H9 (cell line): ENCODE measurements at regions not wholly inside any gene's neighbourhood (a gene's known extent, or its start where the extent isn't known, plus 50 kb on each side); places are given as distances from the start of the nearest gene placed in this dataset.

Experiments
- DNase-seq: peaks from one replicate; pipeline ENCODE4 v3.0.0-alpha.2; 2017
- H2AFZ ChIP-seq: one replicate; pipeline ENCODE4 v1.6.1; 2013; ENCODE audit warnings: mild to moderate bottlenecking, low read length, control low read depth, moderate library complexity
- H2AK5ac ChIP-seq: 2 replicates; pipeline ENCODE4 v1.6.1; 2013; ENCODE audit warnings: low read length, control low read depth, mixed read lengths; ENCODE audit not compliant: insufficient read length
- H2BK120ac ChIP-seq: one replicate; pipeline ENCODE4 v1.6.1; 2013; ENCODE audit warnings: low read depth, mild to moderate bottlenecking, low read length, control low read depth, inconsistent platforms; ENCODE audit not compliant: poor library complexity, severe bottlenecking
- H2BK12ac ChIP-seq: 2 replicates; pipeline ENCODE4 v1.6.1; 2013; ENCODE audit warnings: low read length, control low read depth, mixed read lengths, low read depth; ENCODE audit not compliant: insufficient read length
- H2BK15ac ChIP-seq: 2 replicates; pipeline ENCODE4 v1.6.1; 2013; ENCODE audit warnings: low read depth, low read length, control low read depth
- H2BK20ac ChIP-seq: one replicate; pipeline ENCODE4 v1.6.1; 2013; ENCODE audit warnings: low read depth, mild to moderate bottlenecking, low read length, control low read depth, inconsistent platforms; ENCODE audit not compliant: poor library complexity, severe bottlenecking
- H2BK5ac ChIP-seq: 2 replicates; pipeline ENCODE4 v1.6.1; 2013; ENCODE audit warnings: low read length, control low read depth, mixed read lengths; ENCODE audit not compliant: insufficient read length
- H3K14ac ChIP-seq: 2 replicates; pipeline ENCODE4 v1.6.1; 2013; ENCODE audit warnings: low read length, control low read depth; ENCODE audit not compliant: insufficient read depth
- H3K18ac ChIP-seq: 2 replicates; pipeline ENCODE4 v1.6.1; 2013; ENCODE audit warnings: low read depth, mild to moderate bottlenecking, mixed read lengths, low read length, control low read depth; ENCODE audit not compliant: insufficient read length
- H3K23ac ChIP-seq: 2 replicates; pipeline ENCODE4 v1.6.1; 2013; ENCODE audit warnings: low read length, control low read depth, mixed read lengths, low read depth; ENCODE audit not compliant: insufficient read length
- H3K23me2 ChIP-seq: 2 replicates; pipeline ENCODE4 v1.6.1; 2013; ENCODE audit warnings: low read depth, mild to moderate bottlenecking, mixed read lengths, low read length, control low read depth; ENCODE audit not compliant: insufficient read length, poor library complexity, severe bottlenecking
- H3K27ac ChIP-seq: 2 replicates; pipeline ENCODE4 v1.5.1; 2013; ENCODE audit warnings: low read length, control low read depth, mixed read lengths, low read depth; ENCODE audit not compliant: insufficient read length
- H3K27me3 ChIP-seq: 2 replicates; pipeline ENCODE4 v1.6.1; 2013; ENCODE audit warnings: low read length, control low read depth, inconsistent platforms; ENCODE audit not compliant: insufficient read depth
- H3K4ac ChIP-seq: 2 replicates; pipeline ENCODE4 v1.6.1; 2013; ENCODE audit warnings: low read depth, mild to moderate bottlenecking, control low read depth, inconsistent platforms, low read length, moderate library complexity
- H3K4me1 ChIP-seq: 2 replicates; pipeline ENCODE4 v1.6.1; 2013; ENCODE audit warnings: low read length, control low read depth, inconsistent platforms; ENCODE audit not compliant: insufficient read depth
- H3K4me2 ChIP-seq: 2 replicates; pipeline ENCODE4 v1.6.1; 2013; ENCODE audit warnings: low read length, control low read depth, mixed read lengths; ENCODE audit not compliant: insufficient read length, insufficient read depth
- H3K56ac ChIP-seq: 2 replicates; pipeline ENCODE4 v1.6.1; 2013; ENCODE audit warnings: low read depth, mild to moderate bottlenecking, mixed read lengths, low read length, control low read depth; ENCODE audit not compliant: insufficient read length
- H3K79me1 ChIP-seq: 2 replicates; pipeline ENCODE4 v1.6.1; 2013; ENCODE audit warnings: low read depth, mild to moderate bottlenecking, moderate library complexity, low read length, control low read depth, inconsistent platforms; ENCODE audit not compliant: insufficient read depth, poor library complexity, severe bottlenecking
- H3K79me2 ChIP-seq: 2 replicates; pipeline ENCODE4 v1.6.1; 2013; ENCODE audit warnings: low read length, control low read depth, inconsistent platforms; ENCODE audit not compliant: insufficient read depth
- H3K9ac ChIP-seq: 2 replicates; pipeline ENCODE4 v1.6.1; 2013; ENCODE audit warnings: low read length, control low read depth, mixed read lengths; ENCODE audit not compliant: insufficient read length; ENCODE audit errors: extremely low read depth
- H3K9me3 ChIP-seq: one replicate; pipeline ENCODE4 v1.6.1; 2013; ENCODE audit warnings: low read depth, low read length, inconsistent platforms; ENCODE audit not compliant: control insufficient read depth
- H3T11ph ChIP-seq: one replicate; pipeline ENCODE4 v1.6.1; 2013; ENCODE audit warnings: mild to moderate bottlenecking, low read length, control low read depth, inconsistent platforms
- H4K20me1 ChIP-seq: one replicate; pipeline ENCODE4 v1.6.1; 2013; ENCODE audit not compliant: control insufficient read depth, insufficient read length, insufficient read depth
- H4K5ac ChIP-seq: 2 replicates; pipeline ENCODE4 v1.6.1; 2013; ENCODE audit warnings: low read depth, mild to moderate bottlenecking, mixed read lengths, low read length, control low read depth; ENCODE audit not compliant: insufficient read length
- H4K8ac ChIP-seq: replicated peaks from 2 replicates; pipeline ENCODE4 v1.6.1; 2013; ENCODE audit warnings: low read length, control low read depth, mixed read lengths, low read depth; ENCODE audit not compliant: insufficient read length
- H4K91ac ChIP-seq: 2 replicates; pipeline ENCODE4 v1.6.1; 2013; ENCODE audit warnings: low read depth, mild to moderate bottlenecking, moderate library complexity, mixed read lengths, low read length, control low read depth; ENCODE audit not compliant: insufficient read length
- H3K27ac Mint-ChIP-seq, 3 experiments: 2 replicates in 2 of 3; 3 replicates in 1 of 3; pipeline ENCODE4 v1.8.0; 2020 to 2021; ENCODE audit warnings: mixed read lengths in 3 of 3, mild to moderate bottlenecking in 1 of 3, moderate library complexity in 1 of 3
- H3K27me3 Mint-ChIP-seq: 2 replicates; pipeline ENCODE4 v1.8.0; 2021; ENCODE audit warnings: low read depth, mild to moderate bottlenecking, moderate library complexity, mixed read lengths
- H3K36me3 Mint-ChIP-seq, 3 experiments: 2 replicates in 2 of 3; 3 replicates in 1 of 3; pipeline ENCODE4 v1.8.0; 2020 to 2021; ENCODE audit warnings: low read depth in 3 of 3, mixed read lengths in 3 of 3; ENCODE audit not compliant: insufficient read depth in 1 of 3
- H3K4me1 Mint-ChIP-seq, 2 experiments: 2 replicates each; pipeline ENCODE4 v1.8.0; 2020; ENCODE audit warnings: mixed read lengths in 2 of 2
- H3K4me3 Mint-ChIP-seq, 2 experiments: 2 replicates in 1 of 2; 3 replicates in 1 of 2; pipeline ENCODE4 v1.8.0; 2020 to 2021; ENCODE audit warnings: mild to moderate bottlenecking in 2 of 2, mixed read lengths in 2 of 2, moderate library complexity in 1 of 2
- H3K9me3 Mint-ChIP-seq, 2 experiments: 2 replicates in 1 of 2; 3 replicates in 1 of 2; pipeline ENCODE4 v1.8.0; 2020; ENCODE audit warnings: mild to moderate bottlenecking in 2 of 2, mixed read lengths in 2 of 2, moderate library complexity in 1 of 2
- CTCF ChIP-seq: fragments of 200-600 bp; sonication (generic); conservative IDR thresholded peaks from 3 replicates; pipeline ENCODE4 v1.8.0; 2021; ENCODE audit warnings: antibody characterized with exemption, mild to moderate bottlenecking
- WGBS: extraction: QIAGEN DNeasy Blood & Tissue Kit; methylation state at CpG from one replicate; pipeline ENCODE4 v1.1.7; 2013; ENCODE audit warnings: missing lambda C conversion rate, low lambda C conversion rate, mixed read lengths; ENCODE audit not compliant: insufficient read length; ENCODE audit errors: extremely low coverage; 5-methylcytosine and 5-hydroxymethylcytosine counted together

DNA sequence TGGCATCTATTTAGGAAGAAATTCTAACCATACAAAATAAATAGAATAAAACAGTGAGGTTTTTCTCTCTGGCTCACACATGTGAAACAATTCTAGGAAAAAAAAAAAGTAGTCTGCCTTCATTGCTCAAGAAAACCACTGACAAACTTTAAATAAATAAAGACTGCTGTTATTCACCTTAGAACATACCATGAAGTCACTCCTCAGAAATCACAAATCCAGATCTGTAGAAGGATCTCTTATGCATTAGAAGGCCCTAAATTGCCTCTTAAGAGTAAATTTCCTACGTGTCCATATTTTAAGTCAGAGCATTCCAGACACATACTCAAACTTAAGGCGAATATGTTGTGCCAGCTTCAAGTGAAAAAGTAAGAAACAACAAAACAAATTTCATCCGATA, 217.3 kb downstream of the ZIC4 start:
- Histone ChIP-seq H2BK12ac (no peak overlapping the region), H2BK120ac (no peak overlapping the region), H2AK5ac (no peak overlapping the region), H3K27ac (no peak overlapping the region), H2BK20ac (no peak overlapping the region), H2BK15ac (no peak overlapping the region), H3K23ac (no peak overlapping the region), H3K79me2 (no peaks in the 10 kb centered on the region), H3K27me3 (no peaks in the 10 kb centered on the region), H3K56ac (no peak overlapping the region), H3K4me1 (no peaks in the 10 kb centered on the region), H4K91ac (no peak overlapping the region), H2BK5ac (no peak overlapping the region), H3K14ac (no peak overlapping the region), H3K23me2 (no peaks in the 10 kb centered on the region), H3K9me3 (no peaks in the 10 kb centered on the region), H3K4ac (no peak overlapping the region), H3K9ac (no peak overlapping the region), H4K8ac (no peak overlapping the region), H2AFZ (no peak overlapping the region), H3K79me1 (no peaks in the 10 kb centered on the region), H4K5ac (no peak overlapping the region), H3K4me2 (no peak overlapping the region), H3K18ac (no peak overlapping the region), H3T11ph (no peak overlapping the region), H4K20me1 (no peaks in the 10 kb centered on the region)
- Mint-ChIP-seq H3K4me3 (no peak overlapping the region), H3K36me3 (no peaks in the 10 kb centered on the region), H3K27me3 (no peaks in the 10 kb centered on the region), H3K27ac (no peak overlapping the region; a peak in 1 of 7 replicates), H3K9me3 (peaks cover 0 to 2% of the 10 kb centered on the region in 2 experiments; a peak in 1 of 5 replicates), H3K4me1 (no peaks in the 10 kb centered on the region)
- DNase-seq = no peak
- no peak for TF ChIP-seq CTCF
- no CpG with 5 or more reads among the region's 3 CpGs for WGBS
